HG03439 (cell line): ENCODE measurements at regions not wholly inside any gene's neighbourhood (a gene's known extent, or its start where the extent isn't known, plus 50 kb on each side); places are given as distances from the start of the nearest gene placed in this dataset.
"Not testable (repeated sequence)": the region's sequence is repeated elsewhere in the genome, so short reads cannot be mapped to it uniquely, and the experiment has no call there.

Experiments used
- ATAC-seq: cut with Tn5 transposase; IDR thresholded peaks from one replicate; pipeline ENCODE4 v1.9.1; 2021; ENCODE audit warnings: mild to moderate bottlenecking, moderate library complexity; ENCODE audit not compliant: unreplicated experiment

DNA sequence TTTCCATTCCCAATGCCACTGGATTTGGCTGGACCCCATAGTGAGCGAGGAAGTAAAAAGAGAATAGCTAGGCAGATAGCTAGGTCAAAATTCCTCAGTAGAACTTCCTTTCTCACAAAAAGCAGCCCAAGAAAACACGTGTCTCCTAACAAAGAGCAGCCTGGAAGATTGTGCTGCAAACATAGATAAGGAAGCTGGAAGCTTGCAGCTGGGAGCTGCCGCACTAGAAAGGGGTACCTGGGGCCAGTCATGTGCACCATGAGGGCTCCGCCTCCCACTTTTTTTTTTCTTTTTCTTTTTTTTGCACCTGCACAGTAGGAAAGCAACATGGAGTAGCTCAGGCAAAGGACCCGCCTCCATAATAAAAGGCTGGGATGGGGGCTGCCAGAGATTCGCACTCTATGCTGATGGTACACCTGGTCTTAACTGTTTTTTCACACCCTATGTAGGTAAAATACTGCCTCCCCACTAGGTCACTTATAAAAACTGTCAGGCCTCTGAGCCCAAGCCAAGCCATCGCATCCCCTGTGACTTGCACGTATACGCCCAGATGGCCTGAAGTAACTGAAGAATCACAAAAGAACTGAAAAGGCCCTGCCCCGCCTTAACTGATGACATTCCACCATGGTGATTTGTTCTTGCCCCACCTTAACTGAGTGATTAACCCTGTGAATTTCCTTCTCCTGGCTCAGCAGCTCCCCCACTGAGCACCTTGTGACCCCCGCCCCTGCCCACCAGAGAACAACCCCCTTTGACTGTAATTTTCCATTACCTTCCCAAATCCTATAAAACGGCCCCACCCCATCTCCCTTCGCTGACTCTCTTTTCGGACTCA, 521.6 kb downstream of the IRS2 start:
- not testable (repeated sequence) for ATAC-seq

DNA sequence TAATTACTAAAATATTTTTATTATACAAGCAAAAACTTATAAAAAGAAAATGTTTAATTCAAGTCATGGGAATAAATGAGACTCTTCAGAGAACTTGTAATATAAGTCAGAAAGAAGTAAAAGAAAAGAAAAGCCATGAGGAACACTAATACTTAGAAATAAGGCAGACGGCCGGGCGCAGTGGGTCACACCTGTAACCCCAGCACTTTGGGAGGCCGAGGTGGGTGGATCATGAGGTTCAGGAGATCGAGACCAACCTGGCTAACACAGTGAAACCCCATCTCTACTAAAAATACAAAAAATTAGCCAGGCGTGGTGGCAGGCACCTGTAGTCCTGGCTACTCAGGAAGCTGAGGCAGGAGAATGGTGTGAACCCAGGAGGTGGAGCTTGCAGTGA, 528.6 kb downstream of the IRS2 start:
- not testable (repeated sequence) for ATAC-seq
